ENCODE measurements at regions not wholly inside any gene's neighbourhood (a gene's known extent, or its start where the extent isn't known, plus 50 kb on each side); places are given as distances from the start of the nearest gene placed in this dataset.

DNA sequence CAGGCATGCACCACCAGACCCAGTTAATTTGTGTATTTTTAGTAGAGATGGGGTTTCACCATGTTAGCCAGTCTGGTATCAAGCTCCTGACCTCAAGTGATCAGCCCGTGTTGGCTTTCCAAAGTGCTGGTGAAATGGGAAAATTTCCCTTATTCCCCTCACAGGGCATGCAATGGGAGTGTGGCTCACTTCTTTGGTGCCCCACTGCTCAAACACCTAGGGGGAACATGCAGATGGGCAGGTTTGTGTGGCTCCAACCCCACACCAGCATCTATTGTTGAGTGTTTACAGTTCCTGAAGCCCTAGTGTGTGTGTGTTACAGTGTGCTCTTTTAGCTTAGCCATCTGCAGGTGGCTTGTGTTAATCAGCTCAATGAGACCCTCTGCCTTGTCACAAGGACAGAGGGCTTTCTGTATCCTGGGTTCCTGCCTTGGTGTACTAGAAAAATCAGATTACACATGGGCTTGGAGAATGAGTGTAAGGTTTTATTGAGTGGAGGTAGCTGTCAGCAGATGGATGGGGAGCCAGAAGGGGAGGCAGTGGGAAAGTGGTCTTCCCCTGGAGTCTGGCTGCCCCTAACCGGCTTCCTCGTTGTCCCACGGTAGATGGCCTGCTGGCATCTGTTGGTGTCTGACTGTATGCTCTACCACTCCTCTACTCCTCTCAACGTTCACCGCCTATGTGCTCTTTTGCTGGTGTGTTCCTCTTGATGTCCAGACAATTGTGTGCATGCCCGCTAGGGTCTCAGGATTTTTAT lies 248.1 kb upstream of the CBLB start:
- TF ChIP-seq, protein P1, sequence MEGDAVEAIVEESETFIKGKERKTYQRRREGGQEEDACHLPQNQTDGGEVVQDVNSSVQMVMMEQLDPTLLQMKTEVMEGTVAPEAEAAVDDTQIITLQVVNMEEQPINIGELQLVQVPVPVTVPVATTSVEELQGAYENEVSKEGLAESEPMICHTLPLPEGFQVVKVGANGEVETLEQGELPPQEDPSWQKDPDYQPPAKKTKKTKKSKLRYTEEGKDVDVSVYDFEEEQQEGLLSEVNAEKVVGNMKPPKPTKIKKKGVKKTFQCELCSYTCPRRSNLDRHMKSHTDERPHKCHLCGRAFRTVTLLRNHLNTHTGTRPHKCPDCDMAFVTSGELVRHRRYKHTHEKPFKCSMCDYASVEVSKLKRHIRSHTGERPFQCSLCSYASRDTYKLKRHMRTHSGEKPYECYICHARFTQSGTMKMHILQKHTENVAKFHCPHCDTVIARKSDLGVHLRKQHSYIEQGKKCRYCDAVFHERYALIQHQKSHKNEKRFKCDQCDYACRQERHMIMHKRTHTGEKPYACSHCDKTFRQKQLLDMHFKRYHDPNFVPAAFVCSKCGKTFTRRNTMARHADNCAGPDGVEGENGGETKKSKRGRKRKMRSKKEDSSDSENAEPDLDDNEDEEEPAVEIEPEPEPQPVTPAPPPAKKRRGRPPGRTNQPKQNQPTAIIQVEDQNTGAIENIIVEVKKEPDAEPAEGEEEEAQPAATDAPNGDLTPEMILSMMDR (IDR thresholded peaks at IDR 0.05): no peak
- TF ChIP-seq POLR2A (IDR thresholded peaks at IDR 0.05): no peak

All from Peyer's patch (tissue), 4 donors.